ENCODE measurements at regions not wholly inside any gene's neighbourhood (a gene's known extent, or its start where the extent isn't known, plus 50 kb on each side); places are given as distances from the start of the nearest gene placed in this dataset.

DNA sequence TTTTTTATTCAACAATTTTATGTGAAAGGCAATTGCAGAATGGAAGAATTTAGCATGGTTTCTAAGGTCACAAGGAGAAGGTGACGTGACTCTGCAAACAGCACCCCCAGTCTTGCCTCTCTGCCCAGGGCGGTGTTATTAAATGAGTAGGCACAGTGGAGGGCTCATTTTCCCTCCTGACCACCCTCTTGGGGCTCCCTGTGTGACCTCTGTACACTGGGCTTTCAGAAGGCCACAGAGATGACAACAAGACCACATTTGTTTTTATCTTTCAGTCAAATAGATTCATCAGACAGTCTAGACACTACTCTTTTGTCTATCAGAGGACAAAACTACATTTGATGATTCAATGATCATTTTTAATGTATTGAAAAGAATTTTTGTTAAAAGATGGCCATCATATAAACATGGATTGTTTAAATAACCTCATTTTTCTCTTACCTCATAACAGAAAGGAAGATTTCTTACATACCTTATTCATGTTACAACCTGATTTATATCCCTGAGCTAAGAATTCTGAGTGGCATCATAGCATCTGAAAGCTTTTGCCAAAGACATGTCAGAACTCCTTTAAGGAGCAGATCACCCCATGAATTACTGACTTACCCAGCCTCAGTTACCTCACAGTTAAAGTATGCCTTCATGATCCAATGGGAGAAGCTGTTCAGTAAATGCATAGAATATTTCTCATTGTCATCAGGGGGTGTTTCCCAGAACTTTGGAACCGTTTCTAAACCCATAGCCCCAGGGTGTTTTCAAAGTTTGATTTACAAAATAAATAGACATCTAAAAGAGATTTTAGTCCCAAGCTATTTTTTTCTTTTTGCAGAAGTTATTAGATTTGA, 184.0 kb upstream of the RFC3 start:
- WGBS (ENCODE audit: insufficient coverage), result no CpG with 5 or more reads among the region's 3 CpGs
- Mint-ChIP-seq H3K27me3 (peaks cover 9% of the 10 kb centered on the region), H3K4me3 (no peak overlapping the region), H3K4me1 (no peaks in the 10 kb centered on the region), H3K27ac (no peak overlapping the region), H3K9me3 (ENCODE audit: insufficient read depth) (no peaks in the 10 kb centered on the region)
- Histone ChIP-seq H2AFZ (ENCODE audit: insufficient read depth, low read depth, low read length, poor library complexity, severe bottlenecking) (no peak overlapping the region), H3K79me2 (ENCODE audit: control insufficient read depth, insufficient read depth, low read length) (no peaks in the 10 kb centered on the region), H3K36me3 (replicated peaks in 1 of 2; ENCODE audit: control extremely low read depth in 1 of 2, control insufficient read depth in 1 of 2, extremely low read depth in 1 of 2, insufficient read depth in 2 of 2, low read length in 1 of 2) (no peaks in the 10 kb centered on the region), H3K27me3 (replicated peaks in 1 of 4; ENCODE audit: control extremely low read depth in 1 of 4, control insufficient read depth in 3 of 4, insufficient read depth in 4 of 4, low read length in 3 of 4) (no peaks in the 10 kb centered on the region), H3K4me1 (ENCODE audit: control insufficient read depth in 2 of 2, insufficient read depth in 2 of 2, low read length in 2 of 2) (peaks cover 0 to 3% of the 10 kb centered on the region in 2 donors), H3K4me2 (replicated peaks; ENCODE audit: low read depth, low read length, poor library complexity, severe bottlenecking) (no peak overlapping the region), H4K20me1 (ENCODE audit: control insufficient read depth, insufficient read depth, low read length, poor library complexity, severe bottlenecking) (no peaks in the 10 kb centered on the region), H3K4me3 (ENCODE audit: control extremely low read depth in 1 of 5, extremely low read depth in 1 of 5, insufficient read depth in 1 of 5, low read depth in 2 of 5, low read length in 4 of 5) (no peak overlapping the region), H3K9ac (ENCODE audit: low read length) (no peak overlapping the region), H3K9me3 (ENCODE audit: control extremely low read depth in 1 of 3, control insufficient read depth in 2 of 3, insufficient read depth in 1 of 3, low read length in 2 of 3) (no peaks in the 10 kb centered on the region), H3K27ac (ENCODE audit: low read length in 2 of 2) (no peak overlapping the region)
- intact Hi-C loops (cut with micrococcal nuclease), result no loop called here
- ChIA-PET CTCF (no interaction called here), POLR2A (no interaction called here)
- DNase-seq (no peak), ATAC-seq (ENCODE audit: low read depth) (no peak)
- TF ChIP-seq CTCF (IDR thresholded peaks at IDR 0.05), result no peak
- no peak for TF ChIP-seq EZH2 (IDR thresholded peaks at IDR 0.05; ENCODE audit: borderline replicate concordance, insufficient read depth, low read depth, low read length, poor library complexity, severe bottlenecking)

GRCh38 chr13:33634546-33634982, 183.4 kb upstream of the RFC3 start:
- peaks cover 0 to 3% of the 10 kb centered on the region in 2 donors for H3K4me1 ChIP-seq (ENCODE audit: control insufficient read depth in 2 of 2, insufficient read depth in 2 of 2, low read length in 2 of 2)

More at GRCh38 chr13:33634546-33634982, 183.4 kb upstream of the RFC3 start:
- Mint-ChIP-seq H3K27ac (no peak overlapping the region), H3K4me1 (no peaks in the 10 kb centered on the region), H3K4me3 (no peak overlapping the region), H3K9me3 (ENCODE audit: insufficient read depth) (no peaks in the 10 kb centered on the region), H3K27me3 (peaks cover 9% of the 10 kb centered on the region)
- H3K27ac ChIP-seq (ENCODE audit: low read length in 2 of 2), result no peak overlapping the region
- no peak overlapping the region for H3K4me2 ChIP-seq (replicated peaks; ENCODE audit: low read depth, low read length, poor library complexity, severe bottlenecking)
- no peak overlapping the region for H3K9ac ChIP-seq (ENCODE audit: low read length)
- no peaks in the 10 kb centered on the region for H3K9me3 ChIP-seq (ENCODE audit: control extremely low read depth in 1 of 3, control insufficient read depth in 2 of 3, insufficient read depth in 1 of 3, low read length in 2 of 3)
- no peaks in the 10 kb centered on the region for H3K27me3 ChIP-seq (replicated peaks in 1 of 4; ENCODE audit: control extremely low read depth in 1 of 4, control insufficient read depth in 3 of 4, insufficient read depth in 4 of 4, low read length in 3 of 4)
- H3K79me2 ChIP-seq (ENCODE audit: control insufficient read depth, insufficient read depth, low read length), result no peaks in the 10 kb centered on the region
- ATAC-seq (ENCODE audit: low read depth) (no peak), DNase-seq (no peak)
- CTCF ChIA-PET, result no interaction called here
- no peak overlapping the region for H3K4me3 ChIP-seq (ENCODE audit: control extremely low read depth in 1 of 5, extremely low read depth in 1 of 5, insufficient read depth in 1 of 5, low read depth in 2 of 5, low read length in 4 of 5)
- H3K36me3 ChIP-seq (replicated peaks in 1 of 2; ENCODE audit: control extremely low read depth in 1 of 2, control insufficient read depth in 1 of 2, extremely low read depth in 1 of 2, insufficient read depth in 2 of 2, low read length in 1 of 2), result no peaks in the 10 kb centered on the region
- 60% methylated on average over 1 of the region's 8 CpGs for WGBS (ENCODE audit: insufficient coverage)
- intact Hi-C loops (cut with micrococcal nuclease), result no loop called here
- H4K20me1 ChIP-seq (ENCODE audit: control insufficient read depth, insufficient read depth, low read length, poor library complexity, severe bottlenecking), result no peaks in the 10 kb centered on the region
- POLR2A ChIA-PET, result no interaction called here
- no peak overlapping the region for H2AFZ ChIP-seq (ENCODE audit: insufficient read depth, low read depth, low read length, poor library complexity, severe bottlenecking)
- TF ChIP-seq CTCF (IDR thresholded peaks at IDR 0.05) (no peak), EZH2 (IDR thresholded peaks at IDR 0.05; ENCODE audit: borderline replicate concordance, insufficient read depth, low read depth, low read length, poor library complexity, severe bottlenecking) (no peak)

Measured in B cell (primary cell).